ENCODE measurements at regions not wholly inside any gene's neighbourhood (a gene's known extent, or its start where the extent isn't known, plus 50 kb on each side); places are given as distances from the start of the nearest gene placed in this dataset.

GRCh38 chr1:220385158-220385557 is 112.9 kb upstream of the RAB3GAP2 start:
- no peaks in the 10 kb centered on the region for H3K27me3 ChIP-seq (ENCODE audit: control insufficient read depth, extremely low read depth, insufficient read depth, low read length)
- H4K20me1 ChIP-seq (ENCODE audit: control insufficient read depth, extremely low read depth, insufficient read depth, low read length), result no peaks in the 10 kb centered on the region
- no peak for DNase-seq (ENCODE audit: low read depth, low spot score)
- no peak overlapping the region for H3K4me2 ChIP-seq (ENCODE audit: control insufficient read depth, extremely low read depth, insufficient read depth, low read depth, low read length)
- no peak overlapping the region for H2AFZ ChIP-seq (ENCODE audit: control insufficient read depth, low read length)
- H3K9ac ChIP-seq (ENCODE audit: control insufficient read depth, extremely low read depth, insufficient read depth, low read length), result no peak overlapping the region
- H3K36me3 ChIP-seq (ENCODE audit: control insufficient read depth in 2 of 2, extremely low read depth in 1 of 2, insufficient read depth in 2 of 2, low read length in 2 of 2), result no peaks in the 10 kb centered on the region
- H3K9me1 ChIP-seq (ENCODE audit: control insufficient read depth, extremely low read depth, insufficient read depth, low read length), result no peaks in the 10 kb centered on the region
- no peaks in the 10 kb centered on the region for H3K79me2 ChIP-seq (ENCODE audit: control insufficient read depth, insufficient read depth, low read length)
- H3K4me3 ChIP-seq (ENCODE audit: control insufficient read depth in 2 of 3, extremely low read depth in 1 of 3, insufficient read depth in 2 of 3, low read depth in 1 of 3, low read length in 3 of 3), result no peak overlapping the region
- dilution Hi-C loops (cut with MboI; ENCODE audit: extremely low pct_ligation_motif_present, low sequenced_read_pairs), result no loop called here
- H3K4me1 ChIP-seq (ENCODE audit: control insufficient read depth, extremely low read depth, insufficient read depth, low read length), result no peaks in the 10 kb centered on the region
- FAIRE-seq, result no peak
- TF ChIP-seq CTCF (optimal IDR thresholded peaks at IDR 0.05 in 1 of 3, IDR thresholded peaks at IDR 0.05 in 1 of 3, conservative IDR thresholded peaks at IDR 0.05 in 1 of 3; ENCODE audit: extremely low read depth in 1 of 3, insufficient read depth in 2 of 3, low read length in 3 of 3) (no peak), EZH2 (IDR thresholded peaks at IDR 0.05; ENCODE audit: low read length) (no peak)
- no peaks in the 10 kb centered on the region for H3K9me3 ChIP-seq (ENCODE audit: control insufficient read depth, low read depth, low read length)
- no peak overlapping the region for H3K27ac ChIP-seq (ENCODE audit: control insufficient read depth, insufficient read depth, low read length)

DNA sequence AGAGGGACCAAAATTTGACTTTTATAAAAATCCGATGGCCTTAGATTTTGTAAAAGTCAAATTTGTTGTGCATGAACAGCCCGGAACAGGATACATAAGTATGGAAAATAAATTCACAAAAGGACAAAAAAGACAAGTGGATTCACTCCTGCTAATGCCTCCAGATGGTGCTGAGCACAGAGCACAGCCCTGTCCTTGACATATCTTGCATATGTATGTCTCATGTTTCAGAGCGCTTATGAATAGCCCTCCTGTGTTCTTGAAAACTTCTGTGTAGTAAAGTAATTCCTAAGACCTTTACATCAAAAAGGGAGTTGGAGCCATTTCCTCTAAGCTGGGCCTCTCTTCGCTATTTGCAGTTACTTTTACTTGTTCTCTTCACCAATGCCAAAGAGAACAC is 110.7 kb upstream of the RAB3GAP2 start:
- FAIRE-seq (no peak), DNase-seq (ENCODE audit: low read depth, low spot score) (no peak)
- H3K27ac ChIP-seq (ENCODE audit: control insufficient read depth, insufficient read depth, low read length), result no peak overlapping the region
- dilution Hi-C loops (cut with MboI; ENCODE audit: extremely low pct_ligation_motif_present, low sequenced_read_pairs), result no loop called here
- H4K20me1 ChIP-seq (ENCODE audit: control insufficient read depth, extremely low read depth, insufficient read depth, low read length), result no peaks in the 10 kb centered on the region
- no peak overlapping the region for H3K9ac ChIP-seq (ENCODE audit: control insufficient read depth, extremely low read depth, insufficient read depth, low read length)
- H3K4me1 ChIP-seq (ENCODE audit: control insufficient read depth, extremely low read depth, insufficient read depth, low read length), result no peaks in the 10 kb centered on the region
- no peaks in the 10 kb centered on the region for H3K27me3 ChIP-seq (ENCODE audit: control insufficient read depth, extremely low read depth, insufficient read depth, low read length)
- H3K4me2 ChIP-seq (ENCODE audit: control insufficient read depth, extremely low read depth, insufficient read depth, low read depth, low read length), result no peak overlapping the region
- H3K9me3 ChIP-seq (ENCODE audit: control insufficient read depth, low read depth, low read length), result peaks cover 2% of the 10 kb centered on the region
- H3K79me2 ChIP-seq (ENCODE audit: control insufficient read depth, insufficient read depth, low read length), result no peaks in the 10 kb centered on the region
- H2AFZ ChIP-seq (ENCODE audit: control insufficient read depth, low read length), result no peak overlapping the region
- no peaks in the 10 kb centered on the region for H3K36me3 ChIP-seq (ENCODE audit: control insufficient read depth in 2 of 2, extremely low read depth in 1 of 2, insufficient read depth in 2 of 2, low read length in 2 of 2)
- TF ChIP-seq CTCF (optimal IDR thresholded peaks at IDR 0.05 in 1 of 3, IDR thresholded peaks at IDR 0.05 in 1 of 3, conservative IDR thresholded peaks at IDR 0.05 in 1 of 3; ENCODE audit: extremely low read depth in 1 of 3, insufficient read depth in 2 of 3, low read length in 3 of 3) (no peak), EZH2 (IDR thresholded peaks at IDR 0.05; ENCODE audit: low read length) (no peak)
- H3K4me3 ChIP-seq (ENCODE audit: control insufficient read depth in 2 of 3, extremely low read depth in 1 of 3, insufficient read depth in 2 of 3, low read depth in 1 of 3, low read length in 3 of 3), result no peak overlapping the region
- no peaks in the 10 kb centered on the region for H3K9me1 ChIP-seq (ENCODE audit: control insufficient read depth, extremely low read depth, insufficient read depth, low read length)
